Thymus (tissue), 11 donors: ENCODE measurements at regions not wholly inside any gene's neighbourhood (a gene's known extent, or its start where the extent isn't known, plus 50 kb on each side); places are given as distances from the start of the nearest gene placed in this dataset.

Source experiments
- DNase-seq, 9 donors: peaks; one replicate each; pipeline ENCODE4 v3.0.0-alpha.2; 2013; ENCODE audit warnings: low spot score in 9 of 9, low read depth in 6 of 9, missing footprints in 1 of 9
- H3K27ac ChIP-seq, 2 donors: one replicate each; pipeline ENCODE4 v1.5.1; 2013; ENCODE audit warnings: control low read depth in 1 of 2, low read depth in 1 of 2, low read length in 1 of 2, mild to moderate bottlenecking in 1 of 2, moderate library complexity in 1 of 2
- H3K27me3 ChIP-seq, 2 donors: one replicate each; pipeline ENCODE4 v1.5.1; 2013; ENCODE audit warnings: low read length in 1 of 2; ENCODE audit not compliant: control insufficient read depth in 2 of 2, insufficient read depth in 1 of 2
- H3K36me3 ChIP-seq, 2 donors: one replicate each; pipeline ENCODE4 v1.5.1; 2013; ENCODE audit warnings: low read length in 1 of 2, mild to moderate bottlenecking in 1 of 2, moderate library complexity in 1 of 2; ENCODE audit not compliant: control insufficient read depth in 2 of 2, insufficient read depth in 2 of 2
- H3K4me1 ChIP-seq, 2 donors: one replicate each; pipeline ENCODE4 v1.5.1; 2013; ENCODE audit warnings: low read length in 2 of 2; ENCODE audit not compliant: control insufficient read depth in 2 of 2, insufficient read depth in 2 of 2
- H3K4me3 ChIP-seq, 2 donors: one replicate each; pipeline ENCODE4 v1.5.1; 2013; ENCODE audit warnings: low read length in 2 of 2, control low read depth in 1 of 2, mild to moderate bottlenecking in 1 of 2
- H3K9me3 ChIP-seq, 2 donors: one replicate each; pipeline ENCODE4 v1.5.1; 2013; ENCODE audit warnings: low read length in 1 of 2, mild to moderate bottlenecking in 1 of 2; ENCODE audit not compliant: control insufficient read depth in 2 of 2, insufficient read depth in 1 of 2
- WGBS: extraction: QIAGEN DNeasy Blood & Tissue Kit; methylation state at CpG from one replicate; pipeline ENCODE4 v1.1.7; 2013; 5-methylcytosine and 5-hydroxymethylcytosine counted together
- donor health status: healthy.

- peak in 1 of 9 donors; percentile 24 for DNase-seq
- Histone ChIP-seq H3K9me3 (no peaks in the 10 kb centered on the region), H3K27ac (no peak overlapping the region), H3K36me3 (no peaks in the 10 kb centered on the region), H3K4me3 (no peak overlapping the region), H3K4me1 (peaks cover 3 to 9% of the 10 kb centered on the region in 2 donors), H3K27me3 (no peaks in the 10 kb centered on the region)
- 26% methylated on average over 4 of the region's 4 CpGs for WGBS
These were observed 297.1 kb downstream of the COG6 start for GRCh38 chr13:39952249-39953233.

- no peak for DNase-seq
- no peak overlapping the region for H3K4me3 ChIP-seq
- H3K36me3 ChIP-seq: no peaks in the 10 kb centered on the region
- H3K4me1 ChIP-seq: peaks cover 3 to 9% of the 10 kb centered on the region in 2 donors
- H3K27me3 ChIP-seq: no peaks in the 10 kb centered on the region
- no peak overlapping the region for H3K27ac ChIP-seq
- no peaks in the 10 kb centered on the region for H3K9me3 ChIP-seq
- 80% methylated on average over 4 of the region's 4 CpGs for WGBS
These were observed 299.0 kb downstream of the COG6 start for GRCh38 chr13:39954476-39954875.

DNA sequence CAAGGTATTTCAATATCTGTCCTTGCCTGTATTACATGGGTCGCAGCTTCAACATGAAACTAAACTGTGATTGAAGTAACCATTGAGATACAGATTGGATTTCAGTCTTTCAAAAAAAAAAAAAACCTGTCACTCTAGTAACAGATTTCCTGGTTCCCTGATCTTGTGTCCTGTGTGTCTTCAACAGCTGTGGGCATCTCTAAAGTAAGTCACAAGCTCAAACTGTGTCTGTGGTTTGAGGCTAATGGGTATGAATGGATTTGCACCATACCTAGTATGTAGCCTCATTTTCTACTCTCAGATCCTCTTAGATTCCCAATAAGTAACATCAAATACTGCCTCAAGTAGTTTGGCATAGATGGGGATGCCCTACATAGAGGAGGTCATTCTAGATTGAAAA is 300.1 kb downstream of the COG6 start:
- H3K36me3 ChIP-seq: no peaks in the 10 kb centered on the region
- H3K27me3 ChIP-seq: no peaks in the 10 kb centered on the region
- no peaks in the 10 kb centered on the region for H3K9me3 ChIP-seq
- peaks cover 3 to 9% of the 10 kb centered on the region in 2 donors for H3K4me1 ChIP-seq
- no peak overlapping the region for H3K4me3 ChIP-seq
- no peak overlapping the region for H3K27ac ChIP-seq
- no peak for DNase-seq
- WGBS: 95% methylated on average over 1 of the region's 1 CpG

DNA sequence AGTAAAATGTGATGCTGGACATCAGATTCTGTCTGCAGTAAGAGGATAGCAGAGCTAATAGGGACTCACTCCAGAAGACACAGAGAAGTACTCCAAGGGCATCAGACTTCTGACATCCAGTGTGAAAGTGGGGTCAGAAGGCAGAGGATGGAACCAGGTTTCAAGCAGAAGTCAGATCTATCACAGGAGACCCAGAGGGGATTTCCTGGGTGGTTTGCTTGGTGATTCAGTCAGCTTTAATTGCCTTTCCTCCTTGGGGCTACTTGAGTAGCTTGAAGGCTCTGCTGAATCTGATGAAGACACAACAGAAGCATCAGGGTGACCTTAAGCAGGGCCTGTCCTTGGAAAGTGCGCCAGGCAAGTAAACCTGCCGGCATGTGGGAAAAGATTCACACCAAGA is 300.6 kb downstream of the COG6 start:
- WGBS: 99% methylated on average over 2 of the region's 2 CpGs
- peak in 1 of 9 donors; percentile 24 for DNase-seq
- Histone ChIP-seq H3K36me3 (no peaks in the 10 kb centered on the region), H3K4me1 (peaks cover 3 to 9% of the 10 kb centered on the region in 2 donors), H3K9me3 (no peaks in the 10 kb centered on the region), H3K27ac (no peak overlapping the region), H3K4me3 (no peak overlapping the region), H3K27me3 (no peaks in the 10 kb centered on the region)

GRCh38 chr13:39957868-39958677 is 302.6 kb downstream of the COG6 start:
- DNase-seq: peak in 2 of 9 donors; percentile 11 to 46
- Histone ChIP-seq H3K9me3 (no peaks in the 10 kb centered on the region), H3K4me3 (no peak overlapping the region), H3K4me1 (peaks cover 0 to under 1% of the 10 kb centered on the region in 2 donors), H3K36me3 (no peaks in the 10 kb centered on the region), H3K27ac (no peak overlapping the region), H3K27me3 (no peaks in the 10 kb centered on the region)
- WGBS: 70% methylated on average over 5 of the region's 5 CpGs

DNA sequence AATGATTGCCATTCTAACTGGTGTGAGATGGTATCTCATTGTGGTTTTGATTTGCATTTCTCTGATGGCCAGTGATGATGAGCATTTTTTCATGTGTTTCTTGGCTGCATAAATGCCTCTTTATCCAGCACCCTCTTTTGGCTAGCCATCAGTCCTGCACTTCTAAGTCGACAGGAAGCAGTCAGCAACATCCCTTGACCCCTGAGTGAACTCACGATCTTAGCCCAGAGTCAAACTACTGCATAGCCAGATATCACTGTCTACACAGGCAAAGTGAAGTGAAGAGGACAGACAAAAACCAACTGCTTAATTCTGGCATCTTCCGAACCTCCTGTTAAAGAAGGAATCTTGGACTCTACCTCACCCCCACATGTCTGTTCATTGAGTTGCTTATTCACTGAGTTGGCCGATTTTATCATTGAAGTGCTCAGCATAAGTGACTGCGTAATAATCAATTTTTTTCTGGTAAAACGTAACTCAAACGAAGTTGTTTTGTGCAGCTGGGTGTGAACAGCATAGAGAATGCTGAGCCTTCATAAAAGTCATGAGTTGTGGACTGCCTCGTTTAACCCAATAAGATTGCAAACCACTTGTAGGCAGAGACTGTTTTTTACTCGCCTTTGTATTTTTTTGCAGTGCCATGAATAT is 304.2 kb downstream of the COG6 start:
- no peaks in the 10 kb centered on the region for H3K4me1 ChIP-seq
- no peaks in the 10 kb centered on the region for H3K36me3 ChIP-seq
- H3K4me3 ChIP-seq: no peak overlapping the region
- H3K9me3 ChIP-seq: no peaks in the 10 kb centered on the region
- H3K27me3 ChIP-seq: no peaks in the 10 kb centered on the region
- DNase-seq: no peak
- WGBS: 85% methylated on average over 9 of the region's 9 CpGs
- H3K27ac ChIP-seq: no peak overlapping the region

DNA sequence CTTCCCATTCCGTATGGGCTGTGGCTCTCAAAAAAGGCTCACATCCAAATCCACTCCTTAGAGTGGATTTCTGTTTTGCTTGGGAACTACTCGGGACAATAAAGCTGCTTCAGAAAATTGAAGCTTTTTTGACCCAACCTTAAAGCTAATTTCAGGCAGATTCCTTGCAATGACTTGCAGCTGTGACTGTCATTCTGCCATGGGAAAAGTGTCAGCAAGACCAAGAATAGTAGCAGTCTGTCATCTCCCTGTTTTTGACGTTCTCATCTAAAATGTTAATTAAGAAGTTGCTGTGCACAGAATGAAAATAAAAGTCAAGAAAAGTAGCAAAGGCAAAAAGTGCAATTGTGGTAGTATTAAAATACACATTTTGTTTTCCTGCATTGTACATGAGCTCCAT is 304.7 kb downstream of the COG6 start:
- no peak for DNase-seq
- no peaks in the 10 kb centered on the region for H3K36me3 ChIP-seq
- WGBS: 95% methylated on average over 3 of the region's 3 CpGs
- no peak overlapping the region for H3K4me3 ChIP-seq
- H3K27ac ChIP-seq: no peak overlapping the region
- no peaks in the 10 kb centered on the region for H3K4me1 ChIP-seq
- H3K9me3 ChIP-seq: no peaks in the 10 kb centered on the region
- no peaks in the 10 kb centered on the region for H3K27me3 ChIP-seq

DNA sequence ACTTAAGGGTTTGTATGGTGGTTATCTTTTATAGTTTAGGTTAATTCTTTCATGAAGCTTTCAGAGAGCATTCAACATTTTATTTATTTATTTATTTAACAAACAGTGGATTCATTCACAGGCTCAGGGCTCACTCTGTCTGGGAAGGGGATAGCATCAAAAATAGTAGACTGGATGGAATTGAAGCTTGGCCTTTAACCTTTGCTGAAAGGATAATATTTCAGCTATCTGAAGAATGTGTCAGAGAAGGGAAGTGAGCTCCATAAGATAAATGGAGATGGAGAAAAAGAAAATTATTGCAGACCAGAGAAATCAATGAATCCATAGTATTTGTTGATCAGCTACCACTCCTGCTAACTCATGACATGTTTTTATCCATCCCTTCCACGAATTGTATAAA is 305.6 kb downstream of the COG6 start:
- Histone ChIP-seq H3K27ac (no peak overlapping the region), H3K4me3 (no peak overlapping the region), H3K9me3 (no peaks in the 10 kb centered on the region), H3K36me3 (no peaks in the 10 kb centered on the region), H3K27me3 (no peaks in the 10 kb centered on the region), H3K4me1 (no peaks in the 10 kb centered on the region)
- WGBS: 91% methylated on average over 1 of the region's 1 CpG
- DNase-seq: no peak
